Breast epithelium (tissue), 4 donors: ENCODE measurements at regions not wholly inside any gene's neighbourhood (a gene's known extent, or its start where the extent isn't known, plus 50 kb on each side); places are given as distances from the start of the nearest gene placed in this dataset.

Source experiments
- DNase-seq, 2 donors: peaks; one replicate each; pipeline ENCODE4 v3.0.0-alpha.2; 2019; ENCODE audit warnings: low spot score in 2 of 2
- H3K27ac ChIP-seq, 2 donors: fragments of 200-600 bp; sonication (generic) in 1 of 2; one replicate each; pipeline ENCODE4 v1.5.1; 2016 to 2019; ENCODE audit warnings: mild to moderate bottlenecking in 1 of 2
- H3K27me3 ChIP-seq, 2 donors: fragments of 200-600 bp; sonication (generic) in 1 of 2; one replicate each; pipeline versions ENCODE4 v1.5.1 to v1.6.0; 2017 to 2019; ENCODE audit warnings: control low read depth in 1 of 2, mild to moderate bottlenecking in 1 of 2
- H3K36me3 ChIP-seq: fragments of 200-600 bp; one replicate; pipeline ENCODE4 v1.5.1; 2019
- H3K4me1 ChIP-seq, 2 donors: fragments of 200-600 bp; sonication (generic); one replicate each; pipeline ENCODE4 v1.5.1; 2016 to 2019; ENCODE audit warnings: control low read depth in 1 of 2
- H3K4me3 ChIP-seq, 3 donors: fragments of 200-600 bp; sonication (generic); 1 replicate in 2 of 3; 2 replicates in 1 of 3; pipeline ENCODE4 v1.5.1; 2016 to 2019; ENCODE audit warnings: mild to moderate bottlenecking in 3 of 3, moderate library complexity in 2 of 3
- H3K9me3 ChIP-seq, 2 donors: fragments of 200-600 bp; sonication (generic) in 1 of 2; one replicate each; pipeline ENCODE4 v1.5.1; 2016 to 2019; ENCODE audit warnings: control low read depth in 1 of 2
- CTCF ChIP-seq, 3 donors: fragments of 450-650 bp; IDR thresholded peaks; one replicate each; pipeline ENCODE4 v1.5.1; 2016 to 2017; ENCODE audit warnings: antibody characterized with exemption in 3 of 3, mild to moderate bottlenecking in 3 of 3, moderate library complexity in 3 of 3
- POLR2A ChIP-seq: fragments of 450-650 bp; IDR thresholded peaks from one replicate; pipeline ENCODE4 v1.6.1; 2016; ENCODE audit warnings: antibody characterized with exemption, mild to moderate bottlenecking, moderate library complexity
- POLR2AphosphoS5 ChIP-seq, 3 donors: sonication (generic); formaldehyde crosslinking; IDR thresholded peaks; one replicate each; pipeline ENCODE4 v1.6.1; 2017; ENCODE audit warnings: antibody characterized with exemption in 3 of 3
- intact Hi-C: fragments of 100-400 bp; cut with DNase I; formaldehyde crosslinking; loops from one replicate; pipeline ENCODE4 v1.15.1; 2023; ENCODE audit warnings: low total_unique reads

GRCh38 chr4:125045311-125045710, 269.4 kb upstream of the FAT4 start:
- H3K27me3 ChIP-seq: no peaks in the 10 kb centered on the region
- TF ChIP-seq POLR2A (no peak), CTCF (IDR thresholded peaks at IDR 0.05) (no peak), POLR2AphosphoS5 (IDR thresholded peaks at IDR 0.05) (no peak)
- H3K4me1 ChIP-seq: no peaks in the 10 kb centered on the region
- H3K4me3 ChIP-seq: no peak overlapping the region
- H3K27ac ChIP-seq: no peak overlapping the region
- no peaks in the 10 kb centered on the region for H3K9me3 ChIP-seq
- H3K36me3 ChIP-seq: no peaks in the 10 kb centered on the region
- DNase-seq: no peak
- intact Hi-C loops: no loop called here

- H3K4me1 ChIP-seq: no peaks in the 10 kb centered on the region
- intact Hi-C loops: no loop called here
- no peak for DNase-seq
- H3K36me3 ChIP-seq: no peaks in the 10 kb centered on the region
- H3K9me3 ChIP-seq: no peaks in the 10 kb centered on the region
- no peaks in the 10 kb centered on the region for H3K27me3 ChIP-seq
- no peak overlapping the region for H3K27ac ChIP-seq
- no peak overlapping the region for H3K4me3 ChIP-seq
- TF ChIP-seq POLR2AphosphoS5 (IDR thresholded peaks at IDR 0.05): no peak
- TF ChIP-seq POLR2A: no peak
- TF ChIP-seq CTCF (IDR thresholded peaks at IDR 0.05): no peak
These were observed 269.9 kb upstream of the FAT4 start for GRCh38 chr4:125044886-125045285.

DNA sequence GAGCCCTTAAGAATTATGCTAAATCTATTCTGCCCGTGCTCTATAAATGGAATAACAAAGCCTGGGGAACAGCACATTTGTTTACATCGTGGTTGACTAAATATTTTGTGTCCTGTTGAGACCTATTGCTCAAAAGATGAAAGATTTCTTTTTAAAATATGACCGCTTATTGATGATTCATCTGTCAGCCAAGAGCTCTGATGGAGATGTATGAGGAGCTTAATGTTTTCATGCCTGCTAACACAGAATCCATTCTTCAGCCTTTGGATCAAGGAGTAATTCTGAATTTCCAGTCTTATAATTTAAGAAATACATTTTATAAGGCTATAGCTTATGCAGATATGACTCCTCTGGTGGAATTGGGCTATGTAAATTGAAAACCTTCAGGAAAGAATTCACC, 271.3 kb upstream of the FAT4 start:
- TF ChIP-seq CTCF (IDR thresholded peaks at IDR 0.05): no peak
- no peak for TF ChIP-seq POLR2AphosphoS5 (IDR thresholded peaks at IDR 0.05)
- TF ChIP-seq POLR2A: no peak
- Histone ChIP-seq H3K4me3 (no peak overlapping the region), H3K9me3 (no peaks in the 10 kb centered on the region)

GRCh38 chr4:125042041-125042440, 272.7 kb upstream of the FAT4 start:
- Histone ChIP-seq H3K9me3 (no peaks in the 10 kb centered on the region), H3K27me3 (no peaks in the 10 kb centered on the region), H3K4me3 (no peak overlapping the region), H3K36me3 (no peaks in the 10 kb centered on the region), H3K27ac (no peak overlapping the region), H3K4me1 (no peaks in the 10 kb centered on the region)
- no peak for TF ChIP-seq POLR2AphosphoS5 (IDR thresholded peaks at IDR 0.05)
- intact Hi-C loops: no loop called here
- no peak for DNase-seq

More for the DNA sequence above, 271.3 kb upstream of the FAT4 start:
- intact Hi-C loops: no loop called here
- Histone ChIP-seq H3K27me3 (no peaks in the 10 kb centered on the region), H3K27ac (no peak overlapping the region), H3K4me1 (no peaks in the 10 kb centered on the region), H3K36me3 (no peaks in the 10 kb centered on the region)
- DNase-seq: no peak

- no peak overlapping the region for H3K4me3 ChIP-seq
- intact Hi-C loops: no loop called here
- no peaks in the 10 kb centered on the region for H3K9me3 ChIP-seq
- H3K36me3 ChIP-seq: no peaks in the 10 kb centered on the region
- DNase-seq: no peak
- TF ChIP-seq POLR2A: no peak
- TF ChIP-seq POLR2AphosphoS5 (IDR thresholded peaks at IDR 0.05): no peak
- TF ChIP-seq CTCF (IDR thresholded peaks at IDR 0.05): no peak
- no peaks in the 10 kb centered on the region for H3K4me1 ChIP-seq
- no peaks in the 10 kb centered on the region for H3K27me3 ChIP-seq
- H3K27ac ChIP-seq: no peak overlapping the region
These were observed 273.3 kb upstream of the FAT4 start for GRCh38 chr4:125041372-125041930.

- intact Hi-C loops: no loop called here
- Histone ChIP-seq H3K4me1 (no peaks in the 10 kb centered on the region), H3K9me3 (no peaks in the 10 kb centered on the region), H3K27me3 (no peaks in the 10 kb centered on the region), H3K27ac (no peak overlapping the region), H3K36me3 (no peaks in the 10 kb centered on the region), H3K4me3 (no peak overlapping the region)
- TF ChIP-seq POLR2AphosphoS5 (IDR thresholded peaks at IDR 0.05) (no peak), POLR2A (no peak), CTCF (IDR thresholded peaks at IDR 0.05) (no peak)
- no peak for DNase-seq
These were observed 275.2 kb upstream of the FAT4 start for GRCh38 chr4:125039550-125039949.
